CD4-positive, alpha-beta T cell (primary cell): ENCODE measurements at regions not wholly inside any gene's neighbourhood (a gene's known extent, or its start where the extent isn't known, plus 50 kb on each side); places are given as distances from the start of the nearest gene placed in this dataset.

Experiments used
- ATAC-seq: fragments of 200-7000 bp; cut with Tn5 transposase; one replicate; pipeline ENCODE4 v1.10.0; 2022; ENCODE audit warnings: mild to moderate bottlenecking; ENCODE audit not compliant: poor library complexity
- CTCF ChIA-PET: fragments of 350-600 bp; sonication (Branson Sonifier 250); formaldehyde crosslinking; loops from one replicate; lab custom pipeline; 2021; ENCODE audit warnings: antibody characterized with exemption, inconsistent platforms; lab: Charles Lee
- POLR2A ChIA-PET: fragments of 350-600 bp; sonication (Branson Sonifier 250); formaldehyde crosslinking; loops from one replicate; lab custom pipeline; 2021; ENCODE audit warnings: antibody characterized with exemption, inconsistent platforms; lab: Charles Lee
- DNase-seq, 14 experiments: peaks; one replicate each; pipeline ENCODE4 v3.0.0-alpha.2; 2013 to 2020; ENCODE audit warnings: mixed read lengths in 2 of 14
- H3K27ac ChIP-seq, 2 donors: one replicate each; pipeline versions ENCODE4 v1.5.1 to v1.7.0; 2013; ENCODE audit warnings: low read length in 2 of 2, low read depth in 1 of 2, mild to moderate bottlenecking in 1 of 2
- H3K27me3 ChIP-seq, 2 experiments: 1 replicate in 1 of 2; 2 replicates in 1 of 2; pipeline versions ENCODE4 v1.6.1 to v1.7.0; 2013; ENCODE audit warnings: low read length in 2 of 2, control low read depth in 1 of 2, mild to moderate bottlenecking in 1 of 2, moderate library complexity in 1 of 2; ENCODE audit not compliant: insufficient read depth in 2 of 2, control insufficient read depth in 1 of 2
- H3K36me3 ChIP-seq: one replicate; pipeline ENCODE4 v1.6.1; 2013; ENCODE audit warnings: low read length, control low read depth; ENCODE audit not compliant: insufficient read depth
- H3K4me1 ChIP-seq: one replicate; pipeline ENCODE4 v1.6.1; 2013; ENCODE audit warnings: low read length, control low read depth; ENCODE audit not compliant: insufficient read depth
- H3K4me3 ChIP-seq: one replicate; pipeline ENCODE4 v1.5.1; 2013; ENCODE audit warnings: mild to moderate bottlenecking, low read length, moderate library complexity
- H3K9me3 ChIP-seq, 2 experiments: 1 replicate in 1 of 2; 2 replicates in 1 of 2; pipeline versions ENCODE4 v1.6.1 to v1.7.0; 2013; ENCODE audit warnings: low read length in 2 of 2, mild to moderate bottlenecking in 2 of 2, control low read depth in 1 of 2, moderate library complexity in 1 of 2; ENCODE audit not compliant: control insufficient read depth in 1 of 2, insufficient read depth in 1 of 2
- H3K27ac Mint-ChIP-seq: one replicate; pipeline ENCODE4 v1.8.0; 2020; ENCODE audit warnings: mixed read lengths
- H3K27me3 Mint-ChIP-seq: one replicate; pipeline ENCODE4 v1.8.0; 2021; ENCODE audit warnings: mixed read lengths
- H3K36me3 Mint-ChIP-seq: one replicate; pipeline ENCODE4 v1.8.0; 2021; ENCODE audit warnings: low read depth, mixed read lengths
- H3K4me1 Mint-ChIP-seq: one replicate; pipeline ENCODE4 v1.8.0; 2021; ENCODE audit warnings: low read depth, mixed read lengths
- H3K4me3 Mint-ChIP-seq: one replicate; pipeline ENCODE4 v1.8.0; 2020; ENCODE audit warnings: mild to moderate bottlenecking, mixed read lengths
- H3K9me3 Mint-ChIP-seq: one replicate; pipeline ENCODE4 v1.8.0; 2020; ENCODE audit warnings: mixed read lengths
- CTCF ChIP-seq: fragments of 200-600 bp; IDR thresholded peaks from one replicate; pipeline ENCODE4 v1.8.0; 2022; ENCODE audit warnings: antibody characterized with exemption, mild to moderate bottlenecking
- intact Hi-C, 2 experiments: fragments of 100-400 bp; cut with DNase I in 1 of 2; cut with micrococcal nuclease in 1 of 2; formaldehyde crosslinking; loops; one replicate each; pipeline versions ENCODE4 v1.15.1 to v1.9.0; 2023 to 2025; cut with DNase I, micrococcal nuclease

- no peaks in the 10 kb centered on the region for H3K36me3 ChIP-seq
- CTCF ChIA-PET = no interaction called here
- intact Hi-C loops = no loop called here
Measured at GRCh38 chr16:65455761-65456160, 333.9 kb upstream of the CDH11 start.

GRCh38 chr16:65453646-65454045 is 331.8 kb upstream of the CDH11 start:
- H3K27ac Mint-ChIP-seq = no peak overlapping the region
- H3K36me3 Mint-ChIP-seq = no peaks in the 10 kb centered on the region
- no peaks in the 10 kb centered on the region for H3K4me1 ChIP-seq
- H3K4me3 ChIP-seq = no peak overlapping the region
- no peak for ATAC-seq
- no peaks in the 10 kb centered on the region for H3K36me3 ChIP-seq
- intact Hi-C loops = no loop called here
- no peaks in the 10 kb centered on the region for H3K9me3 ChIP-seq
- DNase-seq = no peak
- ChIA-PET CTCF (no interaction called here), POLR2A (no interaction called here)
- no peak overlapping the region for H3K4me3 Mint-ChIP-seq
- no peak overlapping the region for H3K27ac ChIP-seq
- no peaks in the 10 kb centered on the region for H3K4me1 Mint-ChIP-seq
- TF ChIP-seq CTCF = no peak
- no peaks in the 10 kb centered on the region for H3K27me3 ChIP-seq
- H3K9me3 Mint-ChIP-seq = peaks cover 14% of the 10 kb centered on the region
- no peaks in the 10 kb centered on the region for H3K27me3 Mint-ChIP-seq

More at GRCh38 chr16:65455761-65456160, 333.9 kb upstream of the CDH11 start:
- TF ChIP-seq CTCF = no peak
- no peaks in the 10 kb centered on the region for H3K9me3 ChIP-seq
- no peak overlapping the region for H3K4me3 ChIP-seq
- peaks cover 8% of the 10 kb centered on the region for H3K9me3 Mint-ChIP-seq
- H3K4me3 Mint-ChIP-seq = no peak overlapping the region
- no peaks in the 10 kb centered on the region for H3K4me1 Mint-ChIP-seq
- no peak overlapping the region for H3K27ac Mint-ChIP-seq
- no peaks in the 10 kb centered on the region for H3K27me3 Mint-ChIP-seq
- no peaks in the 10 kb centered on the region for H3K27me3 ChIP-seq
- no peaks in the 10 kb centered on the region for H3K36me3 Mint-ChIP-seq
- H3K4me1 ChIP-seq = no peaks in the 10 kb centered on the region
- ATAC-seq = no peak
- H3K27ac ChIP-seq = no peak overlapping the region
- POLR2A ChIA-PET = no interaction called here
- DNase-seq = no peak

GRCh38 chr16:65449526-65449925 is 327.7 kb upstream of the CDH11 start:
- Histone ChIP-seq H3K4me1 (no peaks in the 10 kb centered on the region), H3K27me3 (no peaks in the 10 kb centered on the region), H3K9me3 (no peaks in the 10 kb centered on the region), H3K36me3 (no peaks in the 10 kb centered on the region), H3K27ac (no peak overlapping the region), H3K4me3 (no peak overlapping the region)
- TF ChIP-seq CTCF = no peak
- ChIA-PET CTCF (no interaction called here), POLR2A (no interaction called here)
- H3K9me3 Mint-ChIP-seq = peaks cover 18% of the 10 kb centered on the region
- no peaks in the 10 kb centered on the region for H3K27me3 Mint-ChIP-seq
- no peak overlapping the region for H3K4me3 Mint-ChIP-seq
- no peak overlapping the region for H3K27ac Mint-ChIP-seq
- no peak for ATAC-seq
- H3K36me3 Mint-ChIP-seq = no peaks in the 10 kb centered on the region
- no peaks in the 10 kb centered on the region for H3K4me1 Mint-ChIP-seq
- no peak for DNase-seq
- intact Hi-C loops = no loop called here
